Activated naive CD4-positive, alpha-beta T cell treated with anti-CD3 and anti-CD28 coated beads for 36 hours (primary cell): ENCODE measurements at regions not wholly inside any gene's neighbourhood (a gene's known extent, or its start where the extent isn't known, plus 50 kb on each side); places are given as distances from the start of the nearest gene placed in this dataset. TPM values are rescaled to one million over a fixed set of nuclear protein-coding genes. Genes with fewer than 3 reads are reported as not detected.
"Not testable (repeated sequence)": the region's sequence is repeated elsewhere in the genome, so short reads cannot be mapped to it uniquely, and the experiment has no call there.

Source experiments
- CTCF ChIA-PET: fragments of 350-600 bp; sonication (Branson Sonifier 250); formaldehyde crosslinking; loops from one replicate; lab custom pipeline; 2021; ENCODE audit warnings: antibody characterized with exemption; lab: Charles Lee
- DNase-seq: peaks from one replicate; pipeline ENCODE4 v3.0.0-alpha.2; 2020
- H3K27ac Mint-ChIP-seq: one replicate; pipeline ENCODE4 v1.8.0; 2021; ENCODE audit warnings: mild to moderate bottlenecking, mixed read lengths
- H3K27me3 Mint-ChIP-seq: one replicate; pipeline ENCODE4 v1.8.0; 2021; ENCODE audit warnings: low read depth, mixed read lengths
- H3K36me3 Mint-ChIP-seq: one replicate; pipeline ENCODE4 v1.8.0; 2021; ENCODE audit warnings: low read depth, mixed read lengths
- H3K4me1 Mint-ChIP-seq: one replicate; pipeline ENCODE4 v1.8.0; 2021; ENCODE audit warnings: low read depth, mixed read lengths
- H3K4me3 Mint-ChIP-seq: one replicate; pipeline ENCODE4 v1.8.0; 2021; ENCODE audit warnings: mild to moderate bottlenecking, moderate library complexity, mixed read lengths
- H3K9me3 Mint-ChIP-seq: one replicate; pipeline ENCODE4 v1.8.0; 2021; ENCODE audit warnings: mixed read lengths
- intact Hi-C: fragments of 100-400 bp; cut with micrococcal nuclease; formaldehyde crosslinking; loops from one replicate; pipeline ENCODE4 v1.15.1; 2023
- microRNA-seq: library from miRNA; unstranded; fragments of <30 nt; microRNA quantifications from one replicate; pipeline ENCODE4 v1.2.0, GENCODE V29; 2022; ENCODE audit warnings: borderline microRNAs expressed, borderline replicate concordance

- H3K36me3 Mint-ChIP-seq, H3K4me3 Mint-ChIP-seq, CTCF ChIA-PET, H3K9me3 Mint-ChIP-seq, H3K4me1 Mint-ChIP-seq, DNase-seq, H3K27ac Mint-ChIP-seq, H3K27me3 Mint-ChIP-seq, intact Hi-C loops: not testable (repeated sequence)
These were observed 177.9 kb upstream of the GOLGA6L22 start for GRCh38 chr15:22280770-22281169.

DNA sequence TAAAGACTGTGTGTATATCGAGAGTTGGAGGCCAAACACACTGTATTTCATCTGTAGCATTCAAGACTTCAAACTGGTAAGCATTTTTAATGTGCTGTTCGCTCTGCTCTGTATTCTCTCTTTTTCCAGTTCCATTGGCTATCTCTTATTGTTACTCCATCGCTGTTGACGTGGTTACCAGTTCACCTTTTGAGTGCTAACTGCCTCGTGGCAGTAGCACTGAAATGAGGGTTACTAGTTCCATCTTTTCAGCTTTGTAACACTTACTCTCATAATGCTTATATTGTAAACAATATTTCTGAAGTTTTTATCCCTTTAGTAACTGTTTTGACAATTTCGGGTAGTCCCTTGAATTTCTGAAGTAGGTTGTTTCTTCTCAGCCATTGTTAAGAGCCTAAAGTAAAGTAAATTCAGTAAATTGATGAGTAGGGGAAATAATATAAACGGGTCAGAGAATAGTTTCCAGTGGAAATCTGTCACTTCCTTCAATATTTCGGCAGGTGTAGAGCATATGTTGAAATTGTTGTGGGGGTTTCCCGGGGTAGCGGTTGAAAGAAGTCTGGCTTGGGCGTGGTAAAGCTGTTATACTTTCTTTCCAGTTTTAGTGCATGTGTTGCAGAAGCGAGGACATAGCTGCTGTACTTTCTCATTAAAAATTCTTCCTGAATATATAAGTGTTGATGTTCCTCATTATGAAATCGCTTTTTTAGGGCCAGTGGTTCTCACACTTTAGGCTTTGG lies 175.7 kb upstream of the GOLGA6L22 start:
- DNase-seq: peak; percentile 26
- H3K27ac Mint-ChIP-seq, H3K27me3 Mint-ChIP-seq, H3K36me3 Mint-ChIP-seq, H3K4me3 Mint-ChIP-seq, H3K4me1 Mint-ChIP-seq, CTCF ChIA-PET, H3K9me3 Mint-ChIP-seq: not testable (repeated sequence)
- intact Hi-C loops: loop anchor here (2.0 kb wide), 1 partner anchor 18 kb away; no protein-coding TSS in a partner anchor

DNA sequence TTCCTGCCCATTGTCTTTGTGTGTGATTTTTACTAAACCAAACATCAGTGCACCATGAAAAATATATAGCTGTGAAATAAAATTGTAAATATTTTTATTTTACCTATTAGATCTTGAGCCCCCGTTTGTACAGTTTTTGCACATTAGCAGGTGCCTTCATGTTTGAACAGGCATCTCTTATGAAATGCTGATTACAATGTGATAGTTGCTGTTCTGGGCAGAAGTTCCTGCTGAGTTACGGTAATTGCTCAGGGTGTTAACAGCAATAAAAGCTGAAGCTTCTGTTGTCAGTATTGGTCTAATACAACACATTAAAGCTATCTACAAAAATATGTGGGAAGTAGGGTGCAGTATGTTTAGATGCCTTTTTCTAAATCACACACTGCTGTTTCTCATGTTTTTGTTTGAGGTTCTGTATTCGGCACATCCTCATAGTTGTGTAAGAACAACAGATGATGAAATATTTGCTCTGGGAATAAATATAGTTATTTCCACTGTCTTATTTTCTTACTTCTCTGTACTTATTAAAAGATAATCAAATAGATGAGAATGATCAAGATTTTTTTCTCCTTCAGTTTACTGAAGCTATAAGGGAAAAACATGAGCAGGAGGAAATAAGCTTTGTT lies 173.8 kb upstream of the GOLGA6L22 start:
- H3K27me3 Mint-ChIP-seq, H3K9me3 Mint-ChIP-seq, CTCF ChIA-PET, DNase-seq, H3K4me3 Mint-ChIP-seq, intact Hi-C loops, H3K4me1 Mint-ChIP-seq, H3K27ac Mint-ChIP-seq, H3K36me3 Mint-ChIP-seq: not testable (repeated sequence)

DNA sequence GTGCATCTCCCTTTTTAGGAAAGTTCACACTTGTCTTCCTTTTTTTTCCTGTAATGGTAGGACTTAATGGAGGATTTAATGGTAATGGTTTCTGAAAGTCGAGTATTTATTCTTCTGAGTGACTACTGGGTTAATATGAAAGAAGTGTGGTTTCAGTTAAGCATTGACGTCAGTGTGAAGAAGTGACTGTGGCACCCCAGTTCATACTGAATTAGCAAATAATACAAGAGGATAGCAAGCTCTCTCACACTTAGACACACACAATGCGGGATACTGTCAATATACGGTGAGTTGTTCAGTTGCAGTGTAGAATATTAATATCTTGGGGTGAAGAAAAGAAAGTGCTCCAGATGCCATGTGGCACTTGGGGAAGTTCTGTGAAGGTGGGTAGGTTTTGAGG lies 167.6 kb upstream of the GOLGA6L22 start:
- H3K36me3 Mint-ChIP-seq, H3K4me1 Mint-ChIP-seq, H3K4me3 Mint-ChIP-seq, CTCF ChIA-PET, DNase-seq, H3K27ac Mint-ChIP-seq, intact Hi-C loops, H3K9me3 Mint-ChIP-seq, H3K27me3 Mint-ChIP-seq: not testable (repeated sequence)

- H3K36me3 Mint-ChIP-seq, H3K27me3 Mint-ChIP-seq, H3K4me3 Mint-ChIP-seq, CTCF ChIA-PET, intact Hi-C loops, H3K9me3 Mint-ChIP-seq, H3K4me1 Mint-ChIP-seq, H3K27ac Mint-ChIP-seq, DNase-seq: not testable (repeated sequence)
These were observed 155.6 kb upstream of the GOLGA6L22 start for GRCh38 chr15:22303112-22303511.

Small RNAs in the stretch of these regions (microRNA-seq; reads per million reads assigned to microRNA genes)
- gene MIR1268A: not detected
